Kidney (tissue), 13 donors: ENCODE measurements at regions not wholly inside any gene's neighbourhood (a gene's known extent, or its start where the extent isn't known, plus 50 kb on each side); places are given as distances from the start of the nearest gene placed in this dataset.

Experiments used
- DNase-seq, 5 donors: peaks; one replicate each; pipeline ENCODE4 v3.0.0-alpha.2; 2013 to 2020
- FAIRE-seq: peaks from 2 replicates; lab custom pipeline; 2012; peaks lifted over from hg19 to GRCh38; lab: Jason Lieb, UNC
- H3K27ac ChIP-seq, 2 donors: one replicate each; pipeline ENCODE4 v1.7.0; 2013; ENCODE audit warnings: low read depth in 2 of 2, low read length in 2 of 2, inconsistent platforms in 1 of 2
- H3K27me3 ChIP-seq: one replicate; pipeline ENCODE4 v1.7.1; 2013; ENCODE audit warnings: low read length, inconsistent platforms; ENCODE audit not compliant: control insufficient read depth, insufficient read depth
- H3K36me3 ChIP-seq, 3 donors: one replicate each; pipeline versions ENCODE4 v1.7.0 to v1.7.1; 2013; ENCODE audit warnings: low read length in 3 of 3, control low read depth in 1 of 3, inconsistent platforms in 1 of 3; ENCODE audit not compliant: insufficient read depth in 3 of 3, control insufficient read depth in 2 of 3
- H3K4me1 ChIP-seq, 3 donors: one replicate each; pipeline versions ENCODE4 v1.7.0 to v1.7.1; 2013; ENCODE audit warnings: low read length in 3 of 3, inconsistent platforms in 1 of 3, low read depth in 1 of 3; ENCODE audit not compliant: control insufficient read depth in 2 of 3, insufficient read depth in 2 of 3
- H3K4me3 ChIP-seq, 3 donors: one replicate each; pipeline versions ENCODE4 v1.7.0 to v1.8.1; 2013; ENCODE audit warnings: low read length in 3 of 3, control low read depth in 1 of 3, inconsistent platforms in 1 of 3
- H3K9ac ChIP-seq, 3 donors: one replicate each; pipeline versions ENCODE4 v1.7.0 to v1.7.1; 2013; ENCODE audit warnings: low read length in 3 of 3, control low read depth in 1 of 3, inconsistent platforms in 1 of 3
- H3K9me3 ChIP-seq, 3 donors: one replicate each; pipeline versions ENCODE4 v1.7.0 to v1.7.1; 2013; ENCODE audit warnings: low read length in 3 of 3, control low read depth in 1 of 3, inconsistent platforms in 1 of 3; ENCODE audit not compliant: control insufficient read depth in 2 of 3, insufficient read depth in 1 of 3
- CTCF ChIP-seq: IDR thresholded peaks from 3 replicates; pipeline ENCODE4 v1.5.1; 2012; ENCODE audit warnings: mild to moderate bottlenecking, moderate library complexity, borderline replicate concordance; ENCODE audit not compliant: insufficient read depth; ENCODE audit errors: extremely low read depth
- intact Hi-C: fragments of 100-400 bp; cut with DNase I; formaldehyde crosslinking; loops from one replicate; pipeline ENCODE4 v1.11.1; 2022
- donor health status: control.
- donor health status: control.
- donor health status: control.
- donor health status: control.
- donor health status: control.
- donor health status: DM: yes; HTN: yes; CAD: no.
- donor health status: Normal renal cell carcinoma (clear cell type).

DNA sequence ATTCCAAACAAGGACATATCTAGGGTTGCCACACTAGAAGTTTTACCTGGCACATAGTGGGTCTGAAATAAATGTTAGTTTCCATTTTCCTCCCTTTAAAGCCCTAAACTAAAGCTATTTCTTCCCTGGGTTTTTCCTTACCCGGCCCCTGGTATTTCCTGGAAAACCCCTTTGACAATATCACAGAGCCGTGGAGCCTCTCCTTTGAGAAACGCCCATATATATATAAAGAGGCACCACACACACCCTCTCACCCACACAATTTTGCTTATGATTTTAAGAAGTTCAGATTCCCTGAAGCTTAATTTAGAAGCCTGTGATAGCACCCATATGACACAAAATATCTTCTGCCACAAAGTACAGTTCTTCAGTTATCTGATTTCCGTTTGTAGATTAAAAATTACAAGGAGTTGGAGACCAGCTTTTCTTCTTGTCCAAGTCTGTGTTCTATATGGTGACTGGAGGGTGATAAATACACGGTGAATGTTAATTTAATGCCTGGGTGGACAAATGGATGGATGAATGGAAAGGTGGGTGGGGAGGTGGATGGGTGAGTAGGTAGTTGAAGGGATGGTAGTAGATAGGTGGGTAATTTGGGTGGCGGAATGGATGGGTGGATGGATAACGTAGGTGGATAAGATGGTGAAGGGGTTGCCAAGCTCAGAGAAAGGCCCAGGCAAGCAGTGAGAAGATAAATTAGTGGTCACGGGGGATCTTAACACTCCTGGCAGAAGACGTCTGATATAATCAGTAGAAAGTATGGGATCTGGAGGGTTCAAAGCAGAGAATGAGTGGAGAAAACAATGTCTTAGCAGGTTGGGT, 154.4 kb upstream of the FGGY start:
- FAIRE-seq, result no peak
- Histone ChIP-seq H3K9ac (no peak overlapping the region), H3K4me3 (no peak overlapping the region), H3K9me3 (no peaks in the 10 kb centered on the region), H3K27ac (peak overlapping the region in 1 of 2 donors; percentile 29), H3K27me3 (no peaks in the 10 kb centered on the region), H3K4me1 (peaks cover 10 to 13% (median 12%) of the 10 kb centered on the region in 3 donors), H3K36me3 (no peaks in the 10 kb centered on the region)
- no peak for TF ChIP-seq CTCF
- intact Hi-C loops, result no loop called here
- DNase-seq, result no peak

GRCh38 chr1:59143133-59143487, 153.8 kb upstream of the FGGY start:
- no peaks in the 10 kb centered on the region for H3K36me3 ChIP-seq
- TF ChIP-seq CTCF, result no peak
- no peaks in the 10 kb centered on the region for H3K27me3 ChIP-seq
- FAIRE-seq (no peak), DNase-seq (peak in 1 of 5 donors; percentile 44)
- intact Hi-C loops, result no loop called here
- no peak overlapping the region for H3K4me3 ChIP-seq
- H3K9me3 ChIP-seq, result no peaks in the 10 kb centered on the region
- H3K4me1 ChIP-seq, result peaks cover 9 to 13% (median 12%) of the 10 kb centered on the region in 3 donors
- H3K27ac ChIP-seq, result peak overlapping the region in 1 of 2 donors; percentile 10
- no peak overlapping the region for H3K9ac ChIP-seq

DNA sequence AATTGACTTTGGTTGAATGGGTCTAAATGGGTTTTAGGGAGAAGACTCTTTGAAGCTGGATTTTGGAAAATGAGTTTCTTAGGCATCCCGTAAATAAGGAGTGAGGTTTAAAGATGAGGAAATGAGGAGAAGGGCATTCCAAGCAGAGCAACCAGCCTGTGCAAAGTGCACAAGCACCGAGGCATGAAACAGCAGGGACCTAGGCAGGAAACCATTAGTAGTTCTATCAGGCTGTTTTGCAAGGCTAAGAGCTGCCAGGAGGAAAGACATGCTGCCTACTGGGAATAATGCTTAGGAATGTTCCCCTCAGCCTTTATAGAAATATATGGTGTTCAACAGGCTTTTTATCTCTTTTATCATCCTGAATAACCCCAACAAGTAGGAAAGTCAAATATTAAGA, 153.1 kb upstream of the FGGY start:
- Histone ChIP-seq H3K4me3 (no peak overlapping the region), H3K27me3 (no peaks in the 10 kb centered on the region), H3K36me3 (no peaks in the 10 kb centered on the region), H3K4me1 (peaks cover 5 to 13% (median 12%) of the 10 kb centered on the region in 3 donors), H3K9me3 (no peaks in the 10 kb centered on the region), H3K27ac (peak overlapping the region in 1 of 2 donors; percentile 10), H3K9ac (no peak overlapping the region)
- intact Hi-C loops, result no loop called here
- FAIRE-seq (no peak), DNase-seq (peak in 3 of 5 donors; percentile 42 to 73 (median 67))
- no peak for TF ChIP-seq CTCF

GRCh38 chr1:59144959-59145358, 151.9 kb upstream of the FGGY start:
- DNase-seq, result no peak
- H3K4me1 ChIP-seq, result peaks cover 5 to 13% (median 12%) of the 10 kb centered on the region in 3 donors
- no peak overlapping the region for H3K4me3 ChIP-seq
- no peak overlapping the region for H3K9ac ChIP-seq
- no peak overlapping the region for H3K27ac ChIP-seq
- intact Hi-C loops, result no loop called here
- H3K36me3 ChIP-seq, result no peaks in the 10 kb centered on the region
- TF ChIP-seq CTCF, result no peak
- no peaks in the 10 kb centered on the region for H3K9me3 ChIP-seq
- FAIRE-seq, result no peak
- H3K27me3 ChIP-seq, result no peaks in the 10 kb centered on the region
